GM10266 (cell line): ENCODE measurements at regions not wholly inside any gene's neighbourhood (a gene's known extent, or its start where the extent isn't known, plus 50 kb on each side); places are given as distances from the start of the nearest gene placed in this dataset.

Experiments used
- DNase-seq: peaks from one replicate; pipeline ENCODE4 v3.0.0; 2012; ENCODE audit errors: extremely low spot score
- TF ChIP-seq, protein P1 (sequence below): IDR thresholded peaks from 2 replicates; pipeline ENCODE4 v1.5.1; 2012; ENCODE audit warnings: mild to moderate bottlenecking, low read depth; ENCODE audit not compliant: control insufficient read depth, insufficient read depth; ENCODE audit errors: missing control alignments

DNA sequence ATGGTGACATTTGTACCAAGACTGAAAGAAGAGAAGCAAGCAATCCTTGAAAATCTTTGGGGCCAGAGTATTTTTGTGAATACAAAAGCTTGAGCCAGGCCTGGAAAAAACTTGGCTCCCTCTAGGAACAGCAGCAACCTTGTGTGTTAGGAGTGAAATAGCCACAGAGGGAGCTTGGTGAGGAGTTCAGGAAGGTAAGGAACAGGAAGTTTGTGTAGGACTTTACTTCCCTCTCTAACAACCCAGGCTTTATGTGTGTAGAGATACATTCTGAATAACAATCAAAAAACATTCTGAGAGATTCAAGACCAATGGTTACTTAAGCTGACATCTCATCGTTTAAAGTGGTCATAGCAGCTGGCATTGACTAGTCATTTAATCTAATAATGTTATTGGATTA lies 668.5 kb downstream of the PCDH18 start:
- TF ChIP-seq, protein P1, sequence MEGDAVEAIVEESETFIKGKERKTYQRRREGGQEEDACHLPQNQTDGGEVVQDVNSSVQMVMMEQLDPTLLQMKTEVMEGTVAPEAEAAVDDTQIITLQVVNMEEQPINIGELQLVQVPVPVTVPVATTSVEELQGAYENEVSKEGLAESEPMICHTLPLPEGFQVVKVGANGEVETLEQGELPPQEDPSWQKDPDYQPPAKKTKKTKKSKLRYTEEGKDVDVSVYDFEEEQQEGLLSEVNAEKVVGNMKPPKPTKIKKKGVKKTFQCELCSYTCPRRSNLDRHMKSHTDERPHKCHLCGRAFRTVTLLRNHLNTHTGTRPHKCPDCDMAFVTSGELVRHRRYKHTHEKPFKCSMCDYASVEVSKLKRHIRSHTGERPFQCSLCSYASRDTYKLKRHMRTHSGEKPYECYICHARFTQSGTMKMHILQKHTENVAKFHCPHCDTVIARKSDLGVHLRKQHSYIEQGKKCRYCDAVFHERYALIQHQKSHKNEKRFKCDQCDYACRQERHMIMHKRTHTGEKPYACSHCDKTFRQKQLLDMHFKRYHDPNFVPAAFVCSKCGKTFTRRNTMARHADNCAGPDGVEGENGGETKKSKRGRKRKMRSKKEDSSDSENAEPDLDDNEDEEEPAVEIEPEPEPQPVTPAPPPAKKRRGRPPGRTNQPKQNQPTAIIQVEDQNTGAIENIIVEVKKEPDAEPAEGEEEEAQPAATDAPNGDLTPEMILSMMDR: no peak
- DNase-seq: no peak

DNA sequence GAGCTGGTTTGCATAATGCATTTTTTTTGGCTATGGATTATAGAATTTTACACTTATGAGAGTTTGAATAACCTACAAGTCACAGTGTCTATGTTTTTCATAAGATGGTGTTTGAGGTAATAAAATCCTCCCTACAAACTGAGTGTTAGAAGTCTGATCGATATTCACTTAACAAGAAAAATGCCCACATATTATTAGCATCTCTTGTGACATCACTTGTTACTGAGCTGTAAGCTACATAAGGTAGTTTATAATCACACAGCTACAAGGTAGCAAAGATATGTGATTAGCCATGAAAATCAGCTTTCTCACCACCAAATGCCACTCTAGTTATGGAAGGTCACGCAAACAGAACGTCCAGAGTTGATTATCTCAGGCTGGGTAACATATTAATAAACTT lies 669.6 kb downstream of the PCDH18 start:
- TF ChIP-seq, protein P1: no peak
- DNase-seq: no peak

DNA sequence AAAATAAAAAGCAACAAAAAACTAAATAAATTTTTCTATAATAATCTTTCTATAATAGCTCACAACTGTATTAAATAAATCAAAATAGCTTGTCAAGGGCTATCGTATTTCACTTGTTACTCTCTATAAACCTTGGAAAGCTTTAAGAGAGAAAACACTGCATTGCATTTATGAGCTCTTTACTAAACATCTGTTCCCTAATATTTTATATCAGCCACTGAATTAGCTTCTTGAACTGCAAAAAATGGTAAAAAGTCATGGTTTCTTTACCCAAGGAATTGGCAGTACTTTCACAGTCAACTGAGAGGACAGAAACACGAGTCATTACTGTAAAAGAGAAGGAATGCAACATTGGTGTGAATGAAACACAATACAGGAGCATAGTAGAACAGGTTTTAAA lies 671.2 kb downstream of the PCDH18 start:
- no peak for DNase-seq
- TF ChIP-seq, protein P1: no peak

DNA sequence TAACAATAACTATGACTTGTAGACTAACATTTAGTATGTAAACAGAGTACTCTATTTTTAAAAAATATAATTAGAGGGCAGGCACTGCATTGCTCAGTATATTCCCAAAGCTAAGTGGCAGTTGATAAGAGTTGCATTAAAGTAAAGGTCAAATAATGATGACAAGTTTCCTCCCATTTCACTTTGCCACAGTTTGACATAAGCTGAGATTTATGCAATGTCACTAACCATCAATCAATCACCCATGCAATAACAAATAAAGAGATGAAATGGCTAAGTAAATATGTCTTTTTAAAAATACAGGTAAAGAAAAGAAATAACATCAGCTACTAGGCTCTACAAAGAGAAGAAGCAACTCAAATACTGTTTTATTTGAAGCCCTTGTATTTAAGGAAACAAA lies 673.4 kb downstream of the PCDH18 start:
- DNase-seq: no peak
- TF ChIP-seq, protein P1: no peak

DNA sequence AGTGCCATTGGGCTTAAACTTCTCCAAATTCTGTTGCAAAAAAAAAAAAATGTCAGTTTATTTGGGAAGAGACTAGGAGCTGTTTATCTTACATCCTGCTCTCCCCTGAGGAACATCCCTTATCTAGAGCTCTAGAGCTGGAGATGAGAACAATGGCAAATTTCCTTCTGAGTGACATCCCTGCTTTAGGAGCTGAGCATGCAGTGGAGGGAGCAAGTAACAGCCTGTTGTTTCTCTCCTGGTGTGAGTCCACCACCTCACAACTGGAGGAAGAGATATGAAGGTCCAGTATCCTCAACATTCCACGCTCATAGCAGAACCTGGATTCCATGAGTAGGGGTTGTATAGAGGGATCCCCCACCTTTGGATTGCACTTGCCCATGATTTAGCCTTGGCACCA lies 676.4 kb downstream of the PCDH18 start:
- TF ChIP-seq, protein P1: no peak
- DNase-seq: no peak

DNA sequence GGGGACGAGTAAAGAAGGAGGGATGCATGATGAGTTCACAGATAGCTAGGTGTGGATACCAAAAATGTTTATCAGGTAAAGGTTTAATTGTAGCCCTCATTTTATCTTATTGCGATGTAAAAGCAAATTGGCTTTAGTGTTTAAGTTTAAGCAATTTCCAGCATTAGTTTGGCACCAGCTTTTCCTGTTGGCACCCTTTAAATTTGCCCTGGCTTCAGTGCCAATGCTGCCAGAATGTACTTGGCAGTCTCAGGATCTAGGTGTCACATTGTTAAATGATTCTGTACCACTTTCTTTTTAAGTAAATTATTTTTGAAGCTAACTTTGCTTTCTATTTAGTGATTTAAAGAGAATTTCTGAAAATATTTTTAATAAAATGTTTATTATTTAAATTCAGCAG lies 681.8 kb downstream of the PCDH18 start:
- TF ChIP-seq, protein P1: no peak
- no peak for DNase-seq

DNA sequence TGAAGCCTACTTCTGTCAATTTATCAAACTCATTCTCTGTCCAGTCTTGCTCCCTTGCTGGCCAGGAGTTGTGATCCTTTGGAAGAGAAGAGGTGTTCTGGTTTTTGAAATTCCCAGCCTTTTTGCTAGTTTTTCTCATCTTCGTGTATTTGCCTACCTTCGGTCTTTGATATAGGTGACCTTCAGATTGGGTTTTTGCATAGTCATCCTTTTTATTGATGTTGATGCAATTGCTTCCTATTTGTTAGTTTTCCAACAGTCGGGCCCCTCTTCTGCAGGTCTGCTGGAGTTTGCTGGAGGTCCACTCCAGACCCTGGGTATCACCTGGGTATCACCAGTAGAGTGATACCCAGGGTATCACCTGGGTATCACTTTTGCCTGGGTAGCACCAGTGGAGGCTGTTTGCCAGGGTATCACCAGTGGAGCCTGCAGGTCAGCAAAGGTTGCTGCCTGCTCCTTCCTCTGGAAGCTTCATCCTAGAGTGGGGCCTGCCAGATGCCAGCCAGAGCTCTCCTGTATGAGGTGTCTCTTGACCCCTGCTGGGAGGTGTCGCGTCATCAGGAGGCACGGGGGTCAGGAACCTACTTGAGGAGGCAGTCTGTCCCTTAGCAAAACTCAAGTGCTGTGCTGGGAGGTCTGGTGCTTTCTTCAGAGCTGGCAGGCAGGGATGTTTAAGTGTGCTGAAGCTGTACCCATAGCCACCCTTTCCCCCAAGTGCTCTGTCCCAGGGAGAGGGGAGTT lies 684.2 kb downstream of the PCDH18 start:
- TF ChIP-seq, protein P1: no peak
- no peak for DNase-seq
